ENCODE measurements at regions not wholly inside any gene's neighbourhood (a gene's known extent, or its start where the extent isn't known, plus 50 kb on each side); places are given as distances from the start of the nearest gene placed in this dataset.

DNA sequence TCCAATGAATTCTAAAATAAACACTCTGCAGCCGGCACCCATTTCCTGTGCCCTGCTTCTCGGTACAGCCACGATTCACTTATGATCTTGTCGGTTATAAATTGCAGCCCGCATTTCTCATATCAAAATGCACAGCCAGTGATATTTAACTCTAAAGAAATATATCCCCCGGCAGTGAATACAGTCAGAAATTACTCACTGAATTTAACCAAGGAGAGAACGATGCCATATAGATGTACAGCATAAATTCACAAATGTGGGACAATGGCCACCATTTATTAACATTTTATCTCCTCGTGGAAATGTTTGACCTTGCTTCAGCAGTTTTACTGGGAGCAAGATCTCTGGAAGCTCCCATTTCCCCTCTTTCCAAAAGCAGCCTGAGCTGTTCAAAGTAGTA is 1517.8 kb downstream of the BRD1 start:
- Histone ChIP-seq H3K4me1 (ENCODE audit: control insufficient read depth, insufficient read depth, low read length) (no peaks in the 10 kb centered on the region), H3K79me1 (ENCODE audit: low read depth in 1 of 2, low read length in 2 of 2) (no peaks in the 10 kb centered on the region), H2AK9ac (replicated peaks; ENCODE audit: low read depth, low read length, poor library complexity) (no peak overlapping the region), H4K5ac (ENCODE audit: low read depth, low read length) (no peak overlapping the region), H3K36me3 (ENCODE audit: control insufficient read depth, insufficient read depth, low read length) (no peaks in the 10 kb centered on the region), H3K23ac (ENCODE audit: low read depth, low read length) (no peak overlapping the region), H3K4me3 (ENCODE audit: insufficient read depth, low read depth, low read length) (no peak overlapping the region), H4K20me1 (ENCODE audit: insufficient read depth, low read length) (no peaks in the 10 kb centered on the region), H3K9me3 (ENCODE audit: control insufficient read depth, insufficient read depth, low read length) (peaks cover 47% of the 10 kb centered on the region), H2AK5ac (ENCODE audit: low read depth, low read length) (no peak overlapping the region), H3K9ac (ENCODE audit: low read depth, low read length) (no peak overlapping the region), H3K18ac (ENCODE audit: low read depth, low read length) (no peak overlapping the region), H4K8ac (ENCODE audit: low read depth in 2 of 2, low read length in 2 of 2) (no peak overlapping the region), H2BK5ac (ENCODE audit: low read depth, low read length, poor library complexity, severe bottlenecking) (no peak overlapping the region), H3K14ac (replicated peaks; ENCODE audit: low read depth, low read length) (no peak overlapping the region), H2BK15ac (ENCODE audit: low read depth, low read length) (no peak overlapping the region), H2BK120ac (ENCODE audit: low read depth, low read length) (no peak overlapping the region), H3K9me1 (ENCODE audit: insufficient read depth, low read length) (no peaks in the 10 kb centered on the region), H2AFZ (replicated peaks; ENCODE audit: low read length, poor library complexity) (no peak overlapping the region), H4K91ac (ENCODE audit: insufficient read depth, low read depth, low read length) (no peak overlapping the region), H3K56ac (ENCODE audit: extremely low read depth, insufficient read depth, low read length) (no peak overlapping the region), H3K4ac (ENCODE audit: low read depth, low read length) (no peak overlapping the region), H3K4me2 (ENCODE audit: low read depth, low read length) (no peak overlapping the region), H2BK20ac (ENCODE audit: low read depth, low read length) (no peak overlapping the region), H3K27me3 (ENCODE audit: control insufficient read depth, insufficient read depth, low read length) (no peaks in the 10 kb centered on the region), H3K27ac (ENCODE audit: insufficient read depth, low read length) (no peak overlapping the region)
- DNase-seq (no peak), ATAC-seq (ENCODE audit: low read depth) (no peak)
- CTCF ChIA-PET = no interaction called here
- dilution Hi-C loops (cut with HindIII; ENCODE audit: low sequenced_read_pairs, unreplicated experiment) (no loop called here), in situ Hi-C loops (cut with MboI; ENCODE audit: low sequenced_read_pairs) (no loop called here), intact Hi-C loops (cut with micrococcal nuclease) (no loop called here)
- POLR2A ChIA-PET (ENCODE audit: unreplicated experiment) = no interaction called here
- no CpG with 5 or more reads among the region's 8 CpGs for WGBS, 2 experiments (ENCODE audit: extremely low coverage in 2 of 2, insufficient read length in 1 of 2)
- TF ChIP-seq, protein P1, sequence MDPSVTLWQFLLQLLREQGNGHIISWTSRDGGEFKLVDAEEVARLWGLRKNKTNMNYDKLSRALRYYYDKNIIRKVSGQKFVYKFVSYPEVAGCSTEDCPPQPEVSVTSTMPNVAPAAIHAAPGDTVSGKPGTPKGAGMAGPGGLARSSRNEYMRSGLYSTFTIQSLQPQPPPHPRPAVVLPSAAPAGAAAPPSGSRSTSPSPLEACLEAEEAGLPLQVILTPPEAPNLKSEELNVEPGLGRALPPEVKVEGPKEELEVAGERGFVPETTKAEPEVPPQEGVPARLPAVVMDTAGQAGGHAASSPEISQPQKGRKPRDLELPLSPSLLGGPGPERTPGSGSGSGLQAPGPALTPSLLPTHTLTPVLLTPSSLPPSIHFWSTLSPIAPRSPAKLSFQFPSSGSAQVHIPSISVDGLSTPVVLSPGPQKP (IDR thresholded peaks at IDR 0.05; ENCODE audit: borderline replicate concordance, low read depth, low read length) = no peak
- TF ChIP-seq RAD21 (IDR thresholded peaks at IDR 0.05; ENCODE audit: low read length) = no peak
- TF ChIP-seq, protein P2, sequence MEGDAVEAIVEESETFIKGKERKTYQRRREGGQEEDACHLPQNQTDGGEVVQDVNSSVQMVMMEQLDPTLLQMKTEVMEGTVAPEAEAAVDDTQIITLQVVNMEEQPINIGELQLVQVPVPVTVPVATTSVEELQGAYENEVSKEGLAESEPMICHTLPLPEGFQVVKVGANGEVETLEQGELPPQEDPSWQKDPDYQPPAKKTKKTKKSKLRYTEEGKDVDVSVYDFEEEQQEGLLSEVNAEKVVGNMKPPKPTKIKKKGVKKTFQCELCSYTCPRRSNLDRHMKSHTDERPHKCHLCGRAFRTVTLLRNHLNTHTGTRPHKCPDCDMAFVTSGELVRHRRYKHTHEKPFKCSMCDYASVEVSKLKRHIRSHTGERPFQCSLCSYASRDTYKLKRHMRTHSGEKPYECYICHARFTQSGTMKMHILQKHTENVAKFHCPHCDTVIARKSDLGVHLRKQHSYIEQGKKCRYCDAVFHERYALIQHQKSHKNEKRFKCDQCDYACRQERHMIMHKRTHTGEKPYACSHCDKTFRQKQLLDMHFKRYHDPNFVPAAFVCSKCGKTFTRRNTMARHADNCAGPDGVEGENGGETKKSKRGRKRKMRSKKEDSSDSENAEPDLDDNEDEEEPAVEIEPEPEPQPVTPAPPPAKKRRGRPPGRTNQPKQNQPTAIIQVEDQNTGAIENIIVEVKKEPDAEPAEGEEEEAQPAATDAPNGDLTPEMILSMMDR (conservative IDR thresholded peaks at IDR 0.05; ENCODE audit: low read depth, low read length) = no peak
- no TSS peak for BruUV-seq (replicated peaks)

All from IMR-90 (cell line).